ENCODE measurements at regions not wholly inside any gene's neighbourhood (a gene's known extent, or its start where the extent isn't known, plus 50 kb on each side); places are given as distances from the start of the nearest gene placed in this dataset.

GRCh38 chr5:53416144-53416738 lies 64.2 kb upstream of the FST start:
- H3K27me3 ChIP-seq (ENCODE audit: control insufficient read depth, insufficient read depth, low read length), result no peaks in the 10 kb centered on the region
- no peaks in the 10 kb centered on the region for H3K36me3 ChIP-seq (ENCODE audit: control insufficient read depth, insufficient read depth, low read length)
- H3K4me3 ChIP-seq (ENCODE audit: low read depth, low read length), result no peak overlapping the region
- DNase-seq (ENCODE audit: low read depth) (peak; percentile 49), FAIRE-seq (no peak)
- no peak for TF ChIP-seq CTCF (IDR thresholded peaks at IDR 0.05; ENCODE audit: insufficient read depth, low read length, severe bottlenecking)

GRCh38 chr5:53418409-53418808 lies 62.0 kb upstream of the FST start:
- Histone ChIP-seq H3K27me3 (ENCODE audit: control insufficient read depth, insufficient read depth, low read length) (no peaks in the 10 kb centered on the region), H3K4me3 (ENCODE audit: low read depth, low read length) (no peak overlapping the region), H3K36me3 (ENCODE audit: control insufficient read depth, insufficient read depth, low read length) (no peaks in the 10 kb centered on the region)
- TF ChIP-seq CTCF (IDR thresholded peaks at IDR 0.05; ENCODE audit: insufficient read depth, low read length, severe bottlenecking), result no peak
- FAIRE-seq, result no peak
- DNase-seq (ENCODE audit: low read depth), result no peak

- peak; percentile 99 for DNase-seq (ENCODE audit: low read depth)
- no peaks in the 10 kb centered on the region for H3K36me3 ChIP-seq (ENCODE audit: control insufficient read depth, insufficient read depth, low read length)
- no peak overlapping the region for H3K4me3 ChIP-seq (ENCODE audit: low read depth, low read length)
- H3K27me3 ChIP-seq (ENCODE audit: control insufficient read depth, insufficient read depth, low read length), result no peaks in the 10 kb centered on the region
- TF ChIP-seq CTCF (IDR thresholded peaks at IDR 0.05; ENCODE audit: insufficient read depth, low read length, severe bottlenecking), result no peak
- FAIRE-seq, result no peak
These were observed 61.4 kb upstream of the FST start for GRCh38 chr5:53418826-53419658.

GRCh38 chr5:53422539-53422938 lies 57.9 kb upstream of the FST start:
- H3K27me3 ChIP-seq (ENCODE audit: control insufficient read depth, insufficient read depth, low read length), result no peaks in the 10 kb centered on the region
- H3K36me3 ChIP-seq (ENCODE audit: control insufficient read depth, insufficient read depth, low read length), result no peaks in the 10 kb centered on the region
- peak; percentile 83 for DNase-seq (ENCODE audit: low read depth)
- no peak overlapping the region for H3K4me3 ChIP-seq (ENCODE audit: low read depth, low read length)
- TF ChIP-seq CTCF (IDR thresholded peaks at IDR 0.05; ENCODE audit: insufficient read depth, low read length, severe bottlenecking), result no peak
- peak; percentile 86 for FAIRE-seq

- TF ChIP-seq CTCF (IDR thresholded peaks at IDR 0.05; ENCODE audit: insufficient read depth, low read length, severe bottlenecking), result no peak
- Histone ChIP-seq H3K4me3 (ENCODE audit: low read depth, low read length) (no peak overlapping the region), H3K36me3 (ENCODE audit: control insufficient read depth, insufficient read depth, low read length) (no peaks in the 10 kb centered on the region), H3K27me3 (ENCODE audit: control insufficient read depth, insufficient read depth, low read length) (no peaks in the 10 kb centered on the region)
- peak; percentile 29 for DNase-seq (ENCODE audit: low read depth)
- no peak for FAIRE-seq
These were observed 56.7 kb upstream of the FST start for GRCh38 chr5:53423724-53424123.
